ENCODE measurements at regions not wholly inside any gene's neighbourhood (a gene's known extent, or its start where the extent isn't known, plus 50 kb on each side); places are given as distances from the start of the nearest gene placed in this dataset.

DNA sequence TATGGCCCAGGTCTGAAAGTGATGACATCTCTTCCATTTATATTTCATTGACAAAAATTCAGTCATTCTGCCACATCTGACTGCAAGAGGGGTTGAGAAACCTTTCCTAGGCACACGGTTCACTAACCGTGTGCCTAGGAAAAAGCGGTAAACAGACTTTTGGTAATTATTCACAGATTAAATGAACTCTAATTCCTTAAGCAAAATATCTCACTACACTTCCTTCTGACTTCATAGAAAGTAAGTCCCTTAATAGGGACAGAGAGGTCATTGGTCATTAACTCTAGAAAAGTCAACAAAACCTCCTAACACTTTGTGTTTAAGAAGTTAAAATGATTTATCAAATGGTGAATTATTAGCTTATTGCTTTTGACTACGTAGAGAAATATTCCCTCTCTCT, 205.1 kb downstream of the PDHA2 start:
- intact Hi-C loops (cut with micrococcal nuclease; ENCODE audit: unreplicated experiment): no loop called here
- H3K9me3 Mint-ChIP-seq (ENCODE audit: unreplicated experiment): no peaks in the 10 kb centered on the region
- no peaks in the 10 kb centered on the region for H3K9me3 ChIP-seq
- TF ChIP-seq, protein P1, sequence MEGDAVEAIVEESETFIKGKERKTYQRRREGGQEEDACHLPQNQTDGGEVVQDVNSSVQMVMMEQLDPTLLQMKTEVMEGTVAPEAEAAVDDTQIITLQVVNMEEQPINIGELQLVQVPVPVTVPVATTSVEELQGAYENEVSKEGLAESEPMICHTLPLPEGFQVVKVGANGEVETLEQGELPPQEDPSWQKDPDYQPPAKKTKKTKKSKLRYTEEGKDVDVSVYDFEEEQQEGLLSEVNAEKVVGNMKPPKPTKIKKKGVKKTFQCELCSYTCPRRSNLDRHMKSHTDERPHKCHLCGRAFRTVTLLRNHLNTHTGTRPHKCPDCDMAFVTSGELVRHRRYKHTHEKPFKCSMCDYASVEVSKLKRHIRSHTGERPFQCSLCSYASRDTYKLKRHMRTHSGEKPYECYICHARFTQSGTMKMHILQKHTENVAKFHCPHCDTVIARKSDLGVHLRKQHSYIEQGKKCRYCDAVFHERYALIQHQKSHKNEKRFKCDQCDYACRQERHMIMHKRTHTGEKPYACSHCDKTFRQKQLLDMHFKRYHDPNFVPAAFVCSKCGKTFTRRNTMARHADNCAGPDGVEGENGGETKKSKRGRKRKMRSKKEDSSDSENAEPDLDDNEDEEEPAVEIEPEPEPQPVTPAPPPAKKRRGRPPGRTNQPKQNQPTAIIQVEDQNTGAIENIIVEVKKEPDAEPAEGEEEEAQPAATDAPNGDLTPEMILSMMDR (IDR thresholded peaks at IDR 0.05; ENCODE audit: insufficient read depth in 1 of 2, low read depth in 1 of 2, low read length in 1 of 2, severe bottlenecking in 1 of 2, unreplicated experiment in 1 of 2): no peak
- H3K4me3 Mint-ChIP-seq (ENCODE audit: unreplicated experiment): no peak overlapping the region
- H3K36me3 Mint-ChIP-seq (ENCODE audit: insufficient read depth, unreplicated experiment): no peaks in the 10 kb centered on the region
- no peaks in the 10 kb centered on the region for H3K27me3 ChIP-seq (replicated peaks; ENCODE audit: control insufficient read depth, insufficient read depth, low read length)
- H3K4me3 ChIP-seq (ENCODE audit: low read depth, low read length): no peak overlapping the region
- H3K27ac Mint-ChIP-seq (ENCODE audit: unreplicated experiment): no peak overlapping the region
- H3K4me1 ChIP-seq: no peaks in the 10 kb centered on the region
- ChIA-PET CTCF (no interaction called here), POLR2A (no interaction called here)
- no peak for DNase-seq
- no peaks in the 10 kb centered on the region for H3K36me3 ChIP-seq (ENCODE audit: control insufficient read depth, insufficient read depth, low read length)
- H3K4me1 Mint-ChIP-seq (ENCODE audit: low read depth, unreplicated experiment): no peaks in the 10 kb centered on the region
- no TSS peak for BruUV-seq (replicated peaks)
- peaks cover 3% of the 10 kb centered on the region for H3K27me3 Mint-ChIP-seq (ENCODE audit: insufficient read depth, unreplicated experiment)

GRCh38 chr4:96052827-96053226, 212.9 kb downstream of the PDHA2 start:
- Mint-ChIP-seq H3K27ac (ENCODE audit: unreplicated experiment) (no peak overlapping the region), H3K36me3 (ENCODE audit: insufficient read depth, unreplicated experiment) (no peaks in the 10 kb centered on the region), H3K4me1 (ENCODE audit: low read depth, unreplicated experiment) (no peaks in the 10 kb centered on the region), H3K4me3 (ENCODE audit: unreplicated experiment) (no peak overlapping the region), H3K9me3 (ENCODE audit: unreplicated experiment) (no peaks in the 10 kb centered on the region), H3K27me3 (ENCODE audit: insufficient read depth, unreplicated experiment) (peaks cover 7% of the 10 kb centered on the region)
- H3K27me3 ChIP-seq (replicated peaks; ENCODE audit: control insufficient read depth, insufficient read depth, low read length): no peaks in the 10 kb centered on the region; the same call in 1 of the 2 replicates
- intact Hi-C loops (cut with micrococcal nuclease; ENCODE audit: unreplicated experiment): no loop called here
- no peak overlapping the region for H3K4me3 ChIP-seq (ENCODE audit: low read depth, low read length)
- H3K4me1 ChIP-seq: no peaks in the 10 kb centered on the region
- ChIA-PET POLR2A (no interaction called here), CTCF (no interaction called here)
- H3K36me3 ChIP-seq (ENCODE audit: control insufficient read depth, insufficient read depth, low read length): no peaks in the 10 kb centered on the region
- no peak for DNase-seq
- no peaks in the 10 kb centered on the region for H3K9me3 ChIP-seq
- no TSS peak for BruUV-seq (replicated peaks)
- TF ChIP-seq, protein P1 (IDR thresholded peaks at IDR 0.05; ENCODE audit: insufficient read depth in 1 of 2, low read depth in 1 of 2, low read length in 1 of 2, severe bottlenecking in 1 of 2, unreplicated experiment in 1 of 2): no peak

DNA sequence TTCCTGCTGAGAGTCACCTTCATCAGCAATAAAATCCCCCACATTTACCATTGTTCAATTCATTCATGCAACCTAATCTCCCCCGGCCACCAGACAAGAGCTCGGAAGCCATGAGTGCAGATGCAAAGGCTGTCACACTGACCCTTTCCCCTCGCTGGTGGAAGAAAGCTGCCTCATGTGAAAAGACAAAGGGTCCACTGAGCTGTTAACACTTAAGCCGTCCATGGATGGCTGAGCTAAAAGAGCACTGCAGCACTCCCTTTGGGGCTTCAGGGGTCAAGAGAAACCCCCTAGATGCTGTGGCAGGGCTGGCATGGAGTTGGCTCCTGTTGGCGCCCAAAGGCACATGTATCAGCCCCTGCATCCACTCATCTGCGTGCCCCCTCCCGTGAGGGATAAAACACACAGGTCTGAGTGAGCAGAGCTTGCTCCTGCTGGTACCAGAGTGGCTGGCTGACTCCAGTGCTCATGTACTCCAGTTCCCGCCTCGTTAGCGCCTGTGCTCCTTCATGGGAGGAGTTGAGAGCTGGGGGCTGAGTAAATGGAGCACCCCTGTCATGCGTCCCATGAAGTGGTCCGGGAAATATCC, 216.5 kb downstream of the PDHA2 start:
- Mint-ChIP-seq H3K36me3 (ENCODE audit: insufficient read depth, unreplicated experiment) (no peaks in the 10 kb centered on the region), H3K4me3 (ENCODE audit: unreplicated experiment) (no peak overlapping the region), H3K9me3 (ENCODE audit: unreplicated experiment) (no peaks in the 10 kb centered on the region), H3K27me3 (ENCODE audit: insufficient read depth, unreplicated experiment) (peaks cover 11% of the 10 kb centered on the region), H3K27ac (ENCODE audit: unreplicated experiment) (no peak overlapping the region), H3K4me1 (ENCODE audit: low read depth, unreplicated experiment) (no peaks in the 10 kb centered on the region)
- no TSS peak for BruUV-seq (replicated peaks)
- no peaks in the 10 kb centered on the region; the same call in 1 of the 2 replicates for H3K27me3 ChIP-seq (replicated peaks; ENCODE audit: control insufficient read depth, insufficient read depth, low read length)
- H3K4me3 ChIP-seq (ENCODE audit: low read depth, low read length): no peak overlapping the region
- TF ChIP-seq, protein P1 (IDR thresholded peaks at IDR 0.05; ENCODE audit: insufficient read depth in 1 of 2, low read depth in 1 of 2, low read length in 1 of 2, severe bottlenecking in 1 of 2, unreplicated experiment in 1 of 2): no peak
- H3K9me3 ChIP-seq: no peaks in the 10 kb centered on the region
- H3K36me3 ChIP-seq (ENCODE audit: control insufficient read depth, insufficient read depth, low read length): no peaks in the 10 kb centered on the region
- ChIA-PET POLR2A (no interaction called here), CTCF (no interaction called here)
- H3K4me1 ChIP-seq: no peaks in the 10 kb centered on the region
- no peak for DNase-seq
- intact Hi-C loops (cut with micrococcal nuclease; ENCODE audit: unreplicated experiment): no loop called here
